H1 (cell line): ENCODE measurements at regions not wholly inside any gene's neighbourhood (a gene's known extent, or its start where the extent isn't known, plus 50 kb on each side); places are given as distances from the start of the nearest gene placed in this dataset.

Experiments
- CTCF ChIA-PET: fragments of 300-600 bp; sonication (Branson Sonifier 250); formaldehyde crosslinking; loops from one replicate; lab custom pipeline; 2021; ENCODE audit not compliant: partially characterized antibody; lab: Charles Lee
- POLR2A ChIA-PET: fragments of 300-600 bp; sonication (Branson Sonifier 250); formaldehyde crosslinking; loops from one replicate; lab custom pipeline; 2021; ENCODE audit warnings: inconsistent platforms; ENCODE audit not compliant: partially characterized antibody; lab: Charles Lee
- DNase-seq, 2 experiments: peaks; one replicate each; pipeline versions ENCODE4 v3.0.0 to v3.0.0-alpha.2; 2010 to 2022; ENCODE audit warnings: low spot score in 2 of 2, low read depth in 1 of 2, mixed read lengths in 1 of 2
- FAIRE-seq: peaks from 2 replicates; lab custom pipeline; 2011; peaks lifted over from hg19 to GRCh38; lab: Jason Lieb, UNC
- H2AFZ ChIP-seq: 2 replicates; pipeline ENCODE4 v1.8.1; 2012; ENCODE audit warnings: low read length, inconsistent platforms
- H2AK5ac ChIP-seq: 2 replicates; pipeline ENCODE4 v1.6.1; 2013; ENCODE audit warnings: low read depth, low read length
- H2BK120ac ChIP-seq: replicated peaks from 2 replicates; pipeline ENCODE3; 2013; ENCODE audit warnings: low read depth, low read length, inconsistent platforms
- H2BK12ac ChIP-seq: 2 replicates; pipeline ENCODE4 v1.6.1; 2013; ENCODE audit warnings: low read depth, low read length
- H2BK15ac ChIP-seq: 2 replicates; pipeline ENCODE4 v1.6.1; 2013; ENCODE audit warnings: low read length
- H2BK20ac ChIP-seq: 2 replicates; pipeline ENCODE4 v1.6.1; 2013; ENCODE audit warnings: low read length
- H2BK5ac ChIP-seq: 2 replicates; pipeline ENCODE4 v1.6.1; 2013; ENCODE audit warnings: low read depth, low read length
- H3K14ac ChIP-seq: 2 replicates; pipeline ENCODE4 v1.6.1; 2013; ENCODE audit warnings: inconsistent platforms; ENCODE audit not compliant: insufficient read length
- H3K18ac ChIP-seq: 2 replicates; pipeline ENCODE4 v1.6.1; 2013; ENCODE audit warnings: low read length; ENCODE audit errors: extremely low read depth
- H3K23ac ChIP-seq: 2 replicates; pipeline ENCODE4 v1.6.1; 2013; ENCODE audit warnings: inconsistent platforms; ENCODE audit not compliant: insufficient read length
- H3K23me2 ChIP-seq: 2 replicates; pipeline ENCODE4 v1.6.1; 2013; ENCODE audit warnings: low read depth, low read length
- H3K27ac ChIP-seq: 2 replicates; pipeline ENCODE4 v1.6.1; 2011; ENCODE audit warnings: low read depth, low read length, inconsistent platforms
- H3K27me3 ChIP-seq, 4 experiments: replicated peaks in 1 of 4; 1 replicate in 1 of 4; 2 replicates in 3 of 4; pipeline versions ENCODE4 v1.6.1 to v1.8.1; 2011 to 2013; ENCODE audit warnings: low read length in 3 of 4, mild to moderate bottlenecking in 3 of 4, inconsistent platforms in 2 of 4, mixed read lengths in 2 of 4, moderate library complexity in 1 of 4; ENCODE audit not compliant: control insufficient read depth in 3 of 4, insufficient read depth in 3 of 4; ENCODE audit errors: extremely low read depth in 1 of 4
- H3K36me3 ChIP-seq, 4 experiments: 2 replicates each; pipeline versions ENCODE4 v1.6.1 to v1.8.1; 2011 to 2013; ENCODE audit warnings: mild to moderate bottlenecking in 4 of 4, low read length in 3 of 4, moderate library complexity in 2 of 4, control low read depth in 1 of 4, inconsistent platforms in 1 of 4; ENCODE audit not compliant: insufficient read depth in 4 of 4, control insufficient read depth in 2 of 4
- H3K4ac ChIP-seq: replicated peaks from 2 replicates; pipeline ENCODE3; 2013; ENCODE audit warnings: low read length, low read depth, mixed read lengths, inconsistent platforms; ENCODE audit not compliant: insufficient read length
- H3K4me1 ChIP-seq, 4 experiments: replicated peaks in 1 of 4; 1 replicate in 1 of 4; 2 replicates in 3 of 4; pipeline versions ENCODE4 v1.6.1 to v1.8.1; 2011 to 2013; ENCODE audit warnings: low read length in 3 of 4, inconsistent platforms in 2 of 4, mixed read lengths in 1 of 4; ENCODE audit not compliant: insufficient read depth in 4 of 4, control insufficient read depth in 3 of 4
- H3K4me2 ChIP-seq, 2 experiments: 2 replicates each; pipeline versions ENCODE4 v1.6.1 to v1.8.1; 2011 to 2013; ENCODE audit warnings: low read depth in 2 of 2, low read length in 2 of 2, control low read depth in 1 of 2, inconsistent platforms in 1 of 2, mild to moderate bottlenecking in 1 of 2; ENCODE audit not compliant: insufficient read depth in 1 of 2
- H3K4me3 ChIP-seq, 4 experiments: fragments of 200-600, 300-600 bp in 1 of 4; sonication (generic), shearing (Covaris generic), sonication (Bioruptor Twin) in 1 of 4; 2 replicates each; pipeline versions ENCODE4 v1.5.1 to v1.8.1; 2011 to 2016; ENCODE audit warnings: low read length in 4 of 4, low read depth in 3 of 4, control low read depth in 2 of 4, inconsistent platforms in 2 of 4, mild to moderate bottlenecking in 2 of 4, mixed read lengths in 1 of 4, moderate library complexity in 1 of 4; ENCODE audit not compliant: insufficient read depth in 2 of 4; ENCODE audit errors: extremely low read depth in 1 of 4
- H3K56ac ChIP-seq: replicated peaks from 2 replicates; pipeline ENCODE3; 2013; ENCODE audit warnings: low read depth, mild to moderate bottlenecking, mixed read lengths, low read length, inconsistent platforms; ENCODE audit not compliant: insufficient read length
- H3K79me1 ChIP-seq: 2 replicates; pipeline ENCODE4 v1.6.1; 2013; ENCODE audit warnings: low read depth, low read length, control low read depth
- H3K79me2 ChIP-seq, 2 experiments: 2 replicates each; pipeline versions ENCODE4 v1.6.1 to v1.8.1; 2012 to 2013; ENCODE audit warnings: low read length in 2 of 2, mild to moderate bottlenecking in 2 of 2, inconsistent platforms in 1 of 2; ENCODE audit not compliant: insufficient read depth in 2 of 2, control insufficient read depth in 1 of 2
- H3K9ac ChIP-seq, 4 experiments: replicated peaks in 1 of 4; 1 replicate in 1 of 4; 2 replicates in 3 of 4; pipeline versions ENCODE4 v1.6.1 to v1.8.1; 2011 to 2013; ENCODE audit warnings: low read depth in 3 of 4, low read length in 3 of 4, control low read depth in 2 of 4, mild to moderate bottlenecking in 2 of 4, moderate library complexity in 2 of 4, inconsistent platforms in 1 of 4; ENCODE audit errors: extremely low read depth in 1 of 4
- H3K9me3 ChIP-seq, 2 experiments: 2 replicates each; pipeline versions ENCODE4 v1.6.1 to v1.8.1; 2012 to 2013; ENCODE audit warnings: mild to moderate bottlenecking in 2 of 2, moderate library complexity in 2 of 2, control low read depth in 1 of 2, inconsistent platforms in 1 of 2, low read depth in 1 of 2, low read length in 1 of 2, mixed read lengths in 1 of 2; ENCODE audit not compliant: insufficient read depth in 2 of 2
- H4K20me1 ChIP-seq, 2 experiments: replicated peaks in 1 of 2; 2 replicates each; pipeline versions ENCODE3 to v1.8.1; 2011 to 2013; ENCODE audit warnings: inconsistent platforms in 2 of 2, low read length in 2 of 2, mild to moderate bottlenecking in 1 of 2; ENCODE audit not compliant: insufficient read depth in 2 of 2, control insufficient read depth in 1 of 2
- H4K5ac ChIP-seq: 2 replicates; pipeline ENCODE4 v1.6.1; 2013; ENCODE audit warnings: low read length, low read depth, mixed read lengths, inconsistent platforms; ENCODE audit not compliant: insufficient read length
- H4K8ac ChIP-seq: 2 replicates; pipeline ENCODE4 v1.8.0; 2013; ENCODE audit warnings: mild to moderate bottlenecking, moderate library complexity, low read length, inconsistent platforms; ENCODE audit not compliant: insufficient read depth; ENCODE audit errors: extremely low read depth
- H4K91ac ChIP-seq: replicated peaks from 2 replicates; pipeline ENCODE3; 2013; ENCODE audit warnings: low read length, mixed read lengths, inconsistent platforms; ENCODE audit not compliant: insufficient read length
- CHD1 ChIP-seq: IDR thresholded peaks from 2 replicates; pipeline ENCODE4 v1.6.1; 2012; ENCODE audit warnings: low read depth, low read length, improper control_type of control experiment
- CTBP2 ChIP-seq: IDR thresholded peaks from 2 replicates; pipeline ENCODE4 v1.7.0; 2011; ENCODE audit warnings: borderline replicate concordance, mild to moderate bottlenecking, moderate library complexity, mixed read lengths, low read length; ENCODE audit not compliant: insufficient read depth, insufficient read length
- GABPA ChIP-seq: IDR thresholded peaks from 2 replicates; pipeline ENCODE4 v1.6.1; 2011; ENCODE audit warnings: mild to moderate bottlenecking, low read length, moderate library complexity, borderline replicate concordance; ENCODE audit not compliant: insufficient read depth
- HDAC6 ChIP-seq: IDR thresholded peaks from one replicate; pipeline ENCODE4 v1.7.1; 2012; ENCODE audit warnings: low read depth, mild to moderate bottlenecking, inconsistent platforms, low read length, moderate library complexity
- KDM5A ChIP-seq: fragments of 200-600 bp; IDR thresholded peaks from 2 replicates; pipeline ENCODE4 v1.7.1; 2012; ENCODE audit warnings: mild to moderate bottlenecking, low read length, inconsistent platforms, mixed read lengths
- POLR2AphosphoS5 ChIP-seq: IDR thresholded peaks from 2 replicates; pipeline ENCODE4 v1.6.1; 2011; ENCODE audit warnings: low read depth, low read length
- POU5F1 ChIP-seq: IDR thresholded peaks from 2 replicates; pipeline ENCODE4 v1.6.1; 2011; ENCODE audit warnings: low read depth, mild to moderate bottlenecking, low read length, moderate library complexity
- RBBP5 ChIP-seq: IDR thresholded peaks from 2 replicates; pipeline ENCODE4 v1.7.1; 2012; ENCODE audit warnings: low read depth, mild to moderate bottlenecking, inconsistent platforms, low read length, moderate library complexity, borderline replicate concordance
- SP4 ChIP-seq: IDR thresholded peaks from 2 replicates; pipeline ENCODE4 v1.6.1; 2012; ENCODE audit warnings: low read length, inconsistent platforms
- TAF1 ChIP-seq: IDR thresholded peaks from 2 replicates; pipeline ENCODE4 v1.6.1; 2011; ENCODE audit warnings: mild to moderate bottlenecking, low read depth, low read length
- TAF7 ChIP-seq: optimal IDR thresholded peaks from 2 replicates; pipeline ENCODE3; 2011; ENCODE audit warnings: low read depth, mild to moderate bottlenecking, inconsistent platforms, low read length, moderate library complexity, borderline replicate concordance
- TEAD4 ChIP-seq: IDR thresholded peaks from 2 replicates; pipeline ENCODE4 v1.6.1; 2012; ENCODE audit warnings: low read depth, low read length, inconsistent platforms, mixed read lengths
- YY1 ChIP-seq: IDR thresholded peaks from 2 replicates; pipeline ENCODE4 v1.6.1; 2011; ENCODE audit warnings: low read depth, mild to moderate bottlenecking, low read length
- WGBS, 2 experiments: shearing (Covaris generic) in 1 of 2; methylation state at CpG; one replicate each; pipeline versions ENCODE4 v1.1.6 to v1.1.7; 2013 to 2015; ENCODE audit warnings: low lambda C conversion rate in 2 of 2, mixed read lengths in 2 of 2, inconsistent platforms in 1 of 2, low coverage in 1 of 2, missing lambda C conversion rate in 1 of 2; ENCODE audit not compliant: insufficient replicate concordance in 2 of 2, insufficient coverage in 1 of 2, insufficient read length in 1 of 2; ENCODE audit errors: extremely low coverage in 1 of 2, missing lambda C conversion rate in 1 of 2; 5-methylcytosine and 5-hydroxymethylcytosine counted together
- TF ChIP-seq, protein P1 (sequence below): IDR thresholded peaks from 2 replicates; pipeline ENCODE4 v1.6.1; 2012; ENCODE audit warnings: low read length, inconsistent platforms

- no peak overlapping the region for H4K5ac ChIP-seq
- H3K56ac ChIP-seq = no peak overlapping the region
- no peaks in the 10 kb centered on the region for H3K27me3 ChIP-seq
- H3K4ac ChIP-seq = no peak overlapping the region
- no peak overlapping the region for H3K9ac ChIP-seq
- POLR2A ChIA-PET = no interaction called here
- no peaks in the 10 kb centered on the region for H3K79me1 ChIP-seq
- no peak overlapping the region for H3K4me3 ChIP-seq
- H3K4me1 ChIP-seq = no peaks in the 10 kb centered on the region
- H3K36me3 ChIP-seq = no peaks in the 10 kb centered on the region
- H4K91ac ChIP-seq = no peak overlapping the region
- no peak overlapping the region for H2BK20ac ChIP-seq
- FAIRE-seq (no peak), DNase-seq (no peak)
- H4K8ac ChIP-seq = no peak overlapping the region
- no peaks in the 10 kb centered on the region for H4K20me1 ChIP-seq
- 89% methylated on average over 1 of the region's 1 CpG; no CpG with 5 or more reads in 1 of the 2 experiments for WGBS, 2 experiments
- H2AK5ac ChIP-seq = no peak overlapping the region
- no peak overlapping the region for H2BK5ac ChIP-seq
- no peak overlapping the region for H2BK12ac ChIP-seq
- H3K79me2 ChIP-seq = no peaks in the 10 kb centered on the region
- no peaks in the 10 kb centered on the region for H3K23me2 ChIP-seq
- no peak overlapping the region for H3K14ac ChIP-seq
- no peak overlapping the region for H3K23ac ChIP-seq
- no peak overlapping the region for H3K27ac ChIP-seq
- CTCF ChIA-PET = interaction anchor here (0.6 to 0.7 kb wide), 2 partner anchors 77 to 146 kb away, joined by 3 to 4 read pairs; no protein-coding TSS in a partner anchor
- H2BK15ac ChIP-seq = no peak overlapping the region
- H3K18ac ChIP-seq = no peak overlapping the region
- no peaks in the 10 kb centered on the region for H3K9me3 ChIP-seq
- no peak overlapping the region for H2BK120ac ChIP-seq
- no peak overlapping the region for H2AFZ ChIP-seq
- no peak overlapping the region for H3K4me2 ChIP-seq
- no peak for TF ChIP-seq RBBP5
- TF ChIP-seq GABPA = no peak
- no peak for TF ChIP-seq HDAC6
- TF ChIP-seq POU5F1 = no peak
- TF ChIP-seq CHD1 = no peak
- TF ChIP-seq POLR2AphosphoS5 = no peak
- no peak for TF ChIP-seq SP4
- no peak for TF ChIP-seq CTBP2
- TF ChIP-seq KDM5A = no peak
- no peak for TF ChIP-seq TEAD4
- TF ChIP-seq TAF1 = no peak
- no peak for TF ChIP-seq YY1
- TF ChIP-seq, protein P1, sequence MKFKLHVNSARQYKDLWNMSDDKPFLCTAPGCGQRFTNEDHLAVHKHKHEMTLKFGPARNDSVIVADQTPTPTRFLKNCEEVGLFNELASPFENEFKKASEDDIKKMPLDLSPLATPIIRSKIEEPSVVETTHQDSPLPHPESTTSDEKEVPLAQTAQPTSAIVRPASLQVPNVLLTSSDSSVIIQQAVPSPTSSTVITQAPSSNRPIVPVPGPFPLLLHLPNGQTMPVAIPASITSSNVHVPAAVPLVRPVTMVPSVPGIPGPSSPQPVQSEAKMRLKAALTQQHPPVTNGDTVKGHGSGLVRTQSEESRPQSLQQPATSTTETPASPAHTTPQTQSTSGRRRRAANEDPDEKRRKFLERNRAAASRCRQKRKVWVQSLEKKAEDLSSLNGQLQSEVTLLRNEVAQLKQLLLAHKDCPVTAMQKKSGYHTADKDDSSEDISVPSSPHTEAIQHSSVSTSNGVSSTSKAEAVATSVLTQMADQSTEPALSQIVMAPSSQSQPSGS = no peak
- TF ChIP-seq TAF7 = no peak
Observed at GRCh38 chr2:220789961-220790360, 782.1 kb downstream of the EPHA4 start.
